Stimulated activated CD4-positive, alpha-beta T cell treated with anti-CD3 and anti-CD28 coated beads, Interleukin-12 subunit alpha, Interleukin-12 subunit beta, amount 100 ng/mL, for 24 hours (primary cell): ENCODE measurements at regions not wholly inside any gene's neighbourhood (a gene's known extent, or its start where the extent isn't known, plus 50 kb on each side); places are given as distances from the start of the nearest gene placed in this dataset.

ENCODE experiments used
- DNase-seq, 2 experiments: peaks; one replicate each; pipeline ENCODE4 v3.0.0-alpha.2; 2020; ENCODE audit warnings: low read depth in 2 of 2

DNA sequence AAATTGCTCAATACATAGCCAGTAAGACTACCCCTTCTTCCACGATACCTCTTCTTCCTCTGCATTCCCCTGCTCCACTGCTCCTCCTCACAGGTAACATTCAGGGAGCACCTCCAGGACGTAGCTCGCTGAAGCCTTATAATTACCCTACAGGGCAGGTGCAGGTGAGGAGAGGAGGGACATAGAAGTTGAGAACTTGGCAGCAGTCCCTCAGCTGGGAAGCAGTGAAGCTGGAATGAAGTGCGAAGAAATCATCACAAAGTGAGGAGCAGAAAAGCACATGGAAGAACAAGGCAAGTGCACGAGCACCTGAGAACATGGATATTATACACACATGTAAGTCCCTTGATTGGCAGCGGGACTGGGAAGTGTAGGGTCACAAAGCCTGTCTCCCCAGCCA, 118.2 kb downstream of the HSD17B3 start:
- no peak for DNase-seq

GRCh38 chr9:96178153-96178552, 123.8 kb downstream of the HSD17B3 start:
- DNase-seq, result no peak

- no peak for DNase-seq
Observed at GRCh38 chr9:96177719-96178028, 124.3 kb downstream of the HSD17B3 start.

DNA sequence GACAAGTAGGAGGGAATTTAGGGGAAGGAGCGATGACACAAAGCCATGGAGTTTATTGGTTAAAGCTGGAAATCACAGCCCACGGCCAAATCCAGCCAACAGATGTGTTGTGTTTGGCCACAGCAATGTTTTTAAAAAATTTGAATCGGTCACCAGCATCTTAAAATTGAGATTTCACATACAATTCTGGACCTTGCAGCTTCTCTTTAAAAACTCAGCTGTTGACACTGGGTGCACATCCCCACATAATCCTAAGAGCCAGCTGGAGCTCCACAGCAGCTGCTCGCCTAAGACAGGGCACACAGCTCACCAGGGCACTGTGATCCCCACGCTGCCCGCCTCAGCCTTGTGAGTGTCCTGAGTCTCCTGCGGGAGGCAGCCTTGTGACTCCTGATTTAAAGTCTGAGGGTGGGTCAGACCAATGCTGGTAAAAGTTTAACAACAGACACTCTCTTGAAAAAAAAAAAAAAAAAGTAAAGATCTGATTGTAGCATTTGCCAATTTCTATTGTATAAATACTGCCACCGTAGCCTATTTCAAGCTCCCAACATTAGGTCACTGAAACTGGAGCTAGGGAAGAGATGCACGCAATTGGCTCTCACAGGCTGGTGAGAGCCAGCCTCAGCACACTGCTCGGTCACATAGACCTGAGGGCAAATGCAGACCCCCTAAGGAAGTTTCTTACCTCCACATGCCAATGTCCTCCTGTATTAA, 124.8 kb downstream of the HSD17B3 start:
- DNase-seq, result no peak

- no peak for DNase-seq
Observed at GRCh38 chr9:96175796-96176195, 126.2 kb downstream of the HSD17B3 start.

DNA sequence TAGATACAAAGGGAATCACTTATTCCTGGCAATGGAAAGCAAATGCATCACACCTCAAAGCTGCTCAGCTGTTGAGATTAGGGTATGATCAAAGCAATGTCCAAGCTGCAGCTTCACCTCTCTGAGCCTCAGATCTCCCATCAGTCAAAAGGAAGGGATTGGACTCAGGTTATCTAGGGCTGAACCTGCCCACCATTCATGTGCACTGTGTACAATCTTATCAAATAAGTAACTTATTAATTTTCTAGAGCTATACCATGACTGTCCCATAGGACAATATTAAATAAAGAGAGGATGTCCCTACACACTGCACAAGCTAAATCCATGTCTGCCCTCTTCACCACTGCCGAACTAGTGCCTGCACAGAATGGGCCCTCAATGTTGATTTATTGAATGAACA, 127.0 kb downstream of the HSD17B3 start:
- no peak for DNase-seq

DNA sequence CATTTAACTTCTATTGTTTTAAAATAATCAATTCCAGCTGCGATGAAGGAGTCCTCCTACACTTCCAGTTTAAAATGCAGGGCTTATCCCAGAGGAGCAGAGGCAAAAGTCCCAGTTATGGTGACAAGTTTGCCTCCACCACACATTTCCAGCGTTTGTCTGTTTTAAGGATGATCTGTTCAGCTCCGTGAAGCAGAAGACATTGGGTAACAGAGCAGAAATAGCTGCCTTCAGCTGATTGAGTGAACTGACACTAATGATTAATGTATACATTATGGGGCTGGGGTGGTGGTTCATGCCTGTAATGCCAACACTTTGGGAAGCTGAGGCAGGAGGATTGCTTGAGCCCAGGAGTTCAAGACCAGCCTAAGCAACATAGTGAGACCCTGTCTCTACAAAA, 127.6 kb downstream of the HSD17B3 start:
- DNase-seq, result no peak

DNA sequence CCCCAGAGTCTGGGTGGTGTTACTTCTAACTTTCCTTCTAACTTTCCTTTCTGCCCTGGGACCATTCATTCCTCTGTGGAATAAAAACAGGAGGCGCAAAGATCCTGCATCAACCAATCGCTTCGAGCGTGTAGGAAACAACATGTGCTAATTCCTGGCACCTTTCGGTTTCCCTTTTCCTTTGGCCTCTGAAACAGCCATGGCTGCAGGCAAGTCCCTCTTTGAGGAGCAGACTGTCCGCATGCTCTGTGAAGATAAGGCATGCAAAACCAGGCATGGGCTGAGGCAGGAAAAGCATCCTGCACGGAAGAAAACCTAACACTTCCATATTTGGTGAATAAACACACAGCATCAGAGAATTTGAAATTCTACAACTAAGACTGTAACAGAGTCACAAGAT, 128.3 kb downstream of the HSD17B3 start:
- no peak for DNase-seq

GRCh38 chr9:96172797-96173196, 129.2 kb downstream of the HSD17B3 start:
- DNase-seq, result no peak

DNA sequence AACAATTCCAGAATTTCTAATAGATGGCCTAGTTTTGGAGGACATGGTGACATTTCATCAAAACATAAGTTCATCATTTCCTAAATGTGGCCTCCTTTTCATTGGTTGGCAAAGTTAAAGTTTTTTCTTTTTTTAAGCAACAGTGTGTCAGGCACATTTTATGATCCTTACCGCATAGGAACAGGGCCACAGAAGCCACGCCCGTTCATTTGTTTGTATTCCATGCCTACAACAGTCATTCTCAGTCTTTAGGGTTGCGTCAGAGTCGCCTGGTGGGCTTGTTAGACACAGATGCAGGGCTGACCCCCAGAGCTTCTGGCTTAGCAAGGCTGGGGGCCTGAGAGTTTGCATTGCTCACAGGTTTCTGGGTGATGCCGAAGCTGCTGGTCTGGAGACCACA, 130.2 kb downstream of the HSD17B3 start:
- DNase-seq, result no peak

GRCh38 chr9:96169901-96170300, 132.1 kb downstream of the HSD17B3 start:
- no peak for DNase-seq

GRCh38 chr9:96169484-96169883, 132.5 kb downstream of the HSD17B3 start:
- no peak for DNase-seq

DNA sequence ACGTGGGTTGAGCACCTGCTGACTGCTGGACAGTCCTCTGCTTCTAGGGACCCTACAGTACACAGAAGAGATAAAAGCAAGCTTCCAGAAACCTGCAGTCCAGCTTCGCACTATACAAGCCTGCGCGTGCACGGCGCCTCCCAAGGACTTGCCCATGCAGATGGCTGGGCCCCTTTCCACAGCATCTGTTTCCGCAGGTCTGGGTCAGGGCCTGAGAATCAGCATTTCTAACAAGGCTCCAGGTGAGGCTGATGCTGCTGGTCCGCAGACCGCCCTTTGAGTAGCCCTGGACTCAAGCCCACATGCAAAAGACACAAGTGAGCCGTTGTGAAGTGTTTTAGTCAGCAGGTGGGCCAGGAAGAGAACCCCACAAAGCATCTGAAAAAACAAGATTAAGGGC, 133.1 kb downstream of the HSD17B3 start:
- DNase-seq, result no peak

DNA sequence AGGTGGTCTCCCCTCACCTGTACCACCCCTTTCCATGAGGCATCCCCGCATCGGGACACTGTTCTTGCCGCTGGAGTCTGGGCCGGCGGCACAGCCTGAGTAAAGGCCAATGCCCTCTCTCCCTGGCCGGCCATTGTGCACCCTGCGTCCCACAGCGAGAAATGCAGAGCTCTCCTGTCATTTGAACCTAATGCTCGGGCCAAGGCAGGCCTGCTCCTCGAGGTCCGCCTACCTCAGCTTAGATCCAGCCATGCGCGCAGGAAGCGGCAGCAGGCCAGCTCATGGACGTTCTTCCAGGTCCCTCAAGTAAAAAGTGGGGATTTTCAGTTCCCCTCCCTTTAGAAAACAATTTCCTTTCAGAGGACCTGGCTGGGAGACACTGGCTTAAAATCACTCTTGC, 135.0 kb downstream of the HSD17B3 start:
- DNase-seq, result no peak

DNA sequence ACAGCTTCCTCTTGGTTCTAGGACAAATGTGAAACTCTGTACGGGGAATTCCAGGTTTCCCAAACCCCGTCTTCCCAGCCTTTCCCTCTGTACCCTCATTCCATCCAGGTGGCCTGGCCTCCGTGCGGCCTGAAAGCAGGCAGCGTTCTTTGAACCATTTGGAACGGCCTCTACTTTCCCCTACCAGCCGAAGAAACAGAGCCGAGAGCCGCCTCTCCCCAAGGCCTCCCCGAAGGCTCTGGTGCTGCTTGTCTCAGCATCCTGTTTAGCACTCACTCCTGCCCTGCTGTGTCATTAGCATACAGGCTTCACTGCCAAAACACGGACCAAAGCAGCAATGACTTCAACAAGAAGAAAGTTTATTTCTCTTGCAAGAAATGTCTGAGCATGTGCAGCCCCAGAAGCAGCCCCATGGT, 137.7 kb downstream of the HSD17B3 start:
- no peak for DNase-seq

DNA sequence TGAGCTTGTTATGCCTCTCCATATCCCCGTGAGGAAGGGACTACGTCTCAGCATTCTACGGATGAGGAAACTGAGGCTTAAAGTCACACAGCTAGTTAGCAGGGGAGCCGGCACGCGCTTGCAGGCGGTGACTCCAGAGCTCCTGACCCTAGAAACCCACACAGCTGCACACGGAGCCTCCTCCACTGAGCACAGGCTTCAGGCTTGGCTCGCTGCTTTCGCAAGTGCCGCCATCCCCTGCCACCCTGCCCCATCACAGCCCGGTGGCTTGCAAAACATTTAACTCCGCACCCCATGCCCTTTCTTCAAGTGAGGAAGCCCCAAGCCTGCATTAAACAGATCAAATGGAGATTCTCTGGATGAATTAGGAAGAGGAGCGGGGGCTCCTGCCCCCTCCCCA, 138.3 kb downstream of the HSD17B3 start:
- DNase-seq, result no peak

- no peak for DNase-seq
Observed at GRCh38 chr9:96163161-96163560, 138.8 kb downstream of the HSD17B3 start.

DNA sequence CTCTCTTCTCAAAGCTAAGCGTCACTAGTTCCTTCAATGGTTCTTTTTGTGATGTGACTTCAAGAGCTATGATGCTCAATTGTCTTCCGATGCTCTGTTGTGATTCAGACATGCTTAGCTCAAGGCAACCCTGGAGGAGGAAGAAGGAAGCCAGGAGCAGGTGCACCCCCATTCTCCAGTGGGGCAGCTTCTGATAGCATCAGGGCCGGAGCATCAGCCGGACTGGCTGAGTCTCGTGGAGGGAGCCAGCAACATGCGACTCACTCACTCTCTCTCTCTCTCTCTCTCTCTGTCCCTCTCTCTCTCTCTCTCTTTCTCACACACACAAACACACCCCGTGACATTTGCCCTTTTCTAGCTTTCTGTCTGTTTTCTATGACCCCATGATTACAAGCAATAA, 140.2 kb downstream of the HSD17B3 start:
- DNase-seq, result no peak

DNA sequence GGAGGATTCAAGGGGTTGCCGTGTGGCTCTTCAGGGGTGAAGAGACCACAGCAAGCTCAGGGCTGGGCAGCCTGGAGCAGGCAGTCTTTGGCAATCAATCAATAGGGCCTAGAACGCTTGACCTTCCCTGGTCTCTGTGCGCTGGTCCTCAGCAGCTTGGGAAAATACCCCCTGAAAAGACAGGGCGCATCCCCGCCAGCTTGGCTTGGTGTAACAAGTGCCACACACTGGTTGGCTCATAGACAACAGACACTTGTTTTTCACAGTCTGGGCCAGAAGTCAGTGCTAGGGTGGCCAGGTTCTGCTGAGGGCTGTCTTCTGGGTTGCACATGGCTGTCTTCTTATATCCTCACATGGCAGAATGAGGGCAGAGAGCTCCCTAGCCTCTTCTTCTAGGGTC, 141.1 kb downstream of the HSD17B3 start:
- no peak for DNase-seq

DNA sequence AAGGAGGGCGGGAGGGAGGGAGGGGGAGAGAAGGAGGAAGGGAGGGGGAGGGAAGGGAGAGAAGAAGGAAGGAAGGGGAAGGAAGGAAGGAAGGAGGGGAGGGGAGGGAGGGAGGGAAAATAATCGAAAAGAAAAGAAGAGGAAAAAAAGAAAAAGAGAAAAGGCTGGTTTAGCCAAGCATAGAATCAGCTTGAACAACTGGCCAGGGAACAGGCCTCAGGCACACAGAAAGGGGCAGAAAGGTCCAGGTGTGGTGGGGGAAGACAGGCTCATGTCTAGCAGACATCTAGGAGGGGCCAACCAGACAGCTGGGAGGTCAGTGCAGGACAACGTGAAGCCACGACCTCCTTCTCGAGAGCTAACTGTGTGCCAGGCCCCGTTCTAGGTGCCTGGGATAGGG, 141.8 kb downstream of the HSD17B3 start:
- no peak for DNase-seq

- no peak for DNase-seq
Observed at GRCh38 chr9:96159596-96159995, 142.4 kb downstream of the HSD17B3 start.

- no peak for DNase-seq
Observed at GRCh38 chr9:96158909-96159575, 142.9 kb downstream of the HSD17B3 start.

DNA sequence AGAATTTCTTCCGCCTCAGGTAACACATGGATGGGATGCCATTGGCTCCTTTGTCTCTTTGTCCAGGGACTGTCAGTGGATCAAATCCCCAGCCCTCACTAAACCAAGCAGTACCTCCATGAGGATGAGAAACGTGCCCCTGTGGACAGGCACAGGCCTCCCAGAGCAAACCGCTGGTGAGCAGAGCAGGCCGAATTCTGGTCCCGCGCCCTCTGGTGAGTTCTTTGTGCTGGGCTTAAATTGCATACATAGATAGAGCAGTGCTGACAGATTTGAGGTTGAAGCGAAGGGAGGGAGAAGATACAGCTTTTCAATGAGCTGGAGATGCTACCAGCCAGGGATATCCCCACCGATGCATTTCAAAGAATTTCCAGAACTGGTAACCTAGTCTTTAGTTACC, 143.8 kb downstream of the HSD17B3 start:
- DNase-seq, result no peak

- DNase-seq, result no peak
Observed at GRCh38 chr9:96157675-96158074, 144.3 kb downstream of the HSD17B3 start.
